ENCODE measurements at regions not wholly inside any gene's neighbourhood (a gene's known extent, or its start where the extent isn't known, plus 50 kb on each side); places are given as distances from the start of the nearest gene placed in this dataset.

GRCh38 chrX:143165778-143166177 is 140.1 kb downstream of the SPANXN4 start:
- no peak for DNase-seq

GRCh38 chrX:143139681-143140080 is 114.0 kb downstream of the SPANXN4 start:
- DNase-seq = no peak

GRCh38 chrX:143121477-143121876 is 95.7 kb downstream of the SPANXN4 start:
- DNase-seq = peak; percentile 89

- DNase-seq = no peak
Measured at GRCh38 chrX:143115466-143115865, 89.7 kb downstream of the SPANXN4 start.

GRCh38 chrX:143095816-143096215 is 70.1 kb downstream of the SPANXN4 start:
- DNase-seq = no peak

- DNase-seq = no peak
Measured at GRCh38 chrX:143095321-143095720, 69.6 kb downstream of the SPANXN4 start.

GRCh38 chrX:143094417-143095023 is 68.8 kb downstream of the SPANXN4 start:
- DNase-seq = no peak

Measured in NCI-H2081 treated with DMSO at 0.1 percent for 48 hours (cell line).